GM18867 (cell line): ENCODE measurements at regions not wholly inside any gene's neighbourhood (a gene's known extent, or its start where the extent isn't known, plus 50 kb on each side); places are given as distances from the start of the nearest gene placed in this dataset.
"Not testable (repeated sequence)": the region's sequence is repeated elsewhere in the genome, so short reads cannot be mapped to it uniquely, and the experiment has no call there.

Experiments used
- ATAC-seq: cut with Tn5 transposase; IDR thresholded peaks from one replicate; pipeline ENCODE4 v1.9.1; 2021; ENCODE audit warnings: mild to moderate bottlenecking, moderate library complexity; ENCODE audit not compliant: unreplicated experiment

DNA sequence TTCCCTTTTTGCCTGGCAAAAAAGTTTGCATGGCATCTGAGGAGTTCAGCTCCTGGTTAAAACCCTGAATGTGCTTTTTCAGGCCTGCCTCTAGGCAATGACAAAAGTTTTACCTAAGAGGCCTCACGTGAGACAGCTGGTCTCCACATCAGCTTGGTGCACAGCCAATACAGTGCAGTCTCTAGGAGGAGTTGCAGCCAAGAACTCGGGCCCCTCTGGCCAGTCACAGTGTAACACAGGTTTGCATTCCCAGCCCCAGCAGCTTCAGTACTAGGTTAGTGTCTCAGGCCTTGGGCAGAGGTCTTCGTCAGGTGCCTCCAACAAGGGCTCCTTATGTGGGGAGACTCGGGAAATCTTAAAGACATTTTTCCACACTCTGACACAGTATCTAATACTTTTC lies 771.7 kb downstream of the SORCS1 start:
- no peak for ATAC-seq

DNA sequence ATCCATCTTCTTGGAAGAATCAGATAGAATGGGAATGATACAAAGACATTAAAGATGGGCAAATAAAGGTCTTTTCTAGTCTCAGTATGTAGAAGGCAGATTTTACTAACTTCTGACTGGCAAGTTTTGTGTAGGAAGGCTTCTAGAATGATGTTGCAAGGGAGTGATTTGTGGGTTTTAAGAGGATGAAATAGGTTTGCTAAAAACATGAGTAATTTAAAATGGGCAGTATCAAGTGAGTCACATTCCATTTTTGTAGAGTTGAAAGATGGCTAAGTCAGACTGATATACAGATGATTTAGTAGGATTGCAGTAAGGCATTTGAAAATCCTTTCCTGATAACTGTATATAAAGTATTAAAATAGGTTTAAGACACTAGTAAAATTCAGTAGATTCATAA lies 777.4 kb downstream of the SORCS1 start:
- no peak for ATAC-seq

DNA sequence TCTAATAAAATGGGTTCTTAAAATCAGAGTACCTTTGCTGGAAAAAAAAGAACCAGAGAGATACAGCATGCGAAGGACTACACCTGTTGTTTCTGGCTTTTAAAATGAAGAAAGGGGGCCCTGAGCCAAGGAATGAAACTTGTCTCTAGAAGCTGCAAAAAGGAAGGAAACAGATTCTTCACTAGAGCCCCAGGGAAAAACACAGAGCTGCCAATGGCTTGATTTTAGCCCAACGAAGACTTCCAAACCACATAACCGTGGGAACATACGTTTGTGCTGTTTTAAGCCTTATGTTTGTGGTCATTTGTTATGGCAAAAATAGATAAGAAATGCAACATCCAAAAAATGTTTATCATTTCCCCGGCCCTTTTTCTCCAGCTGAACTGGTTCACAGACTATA lies 780.0 kb downstream of the SORCS1 start:
- no peak for ATAC-seq

DNA sequence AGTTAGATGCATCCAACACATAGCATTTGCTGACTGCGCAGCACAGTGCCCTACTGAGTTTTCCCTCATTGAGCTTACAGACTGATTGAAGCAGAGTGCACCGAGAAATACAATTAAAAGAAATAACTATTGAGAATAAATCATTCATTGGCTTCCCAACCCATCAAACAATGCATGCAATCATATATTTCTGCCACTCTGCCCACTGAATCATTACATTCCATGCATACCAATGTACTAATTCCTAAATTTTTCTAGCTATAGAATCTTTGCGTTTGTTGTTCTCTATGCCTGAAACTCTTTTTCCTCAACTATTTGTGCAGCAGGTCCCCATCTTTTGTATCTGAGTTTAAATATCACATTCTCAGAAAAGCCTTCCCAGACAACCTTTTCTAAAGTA lies 783.8 kb downstream of the SORCS1 start:
- no peak for ATAC-seq

DNA sequence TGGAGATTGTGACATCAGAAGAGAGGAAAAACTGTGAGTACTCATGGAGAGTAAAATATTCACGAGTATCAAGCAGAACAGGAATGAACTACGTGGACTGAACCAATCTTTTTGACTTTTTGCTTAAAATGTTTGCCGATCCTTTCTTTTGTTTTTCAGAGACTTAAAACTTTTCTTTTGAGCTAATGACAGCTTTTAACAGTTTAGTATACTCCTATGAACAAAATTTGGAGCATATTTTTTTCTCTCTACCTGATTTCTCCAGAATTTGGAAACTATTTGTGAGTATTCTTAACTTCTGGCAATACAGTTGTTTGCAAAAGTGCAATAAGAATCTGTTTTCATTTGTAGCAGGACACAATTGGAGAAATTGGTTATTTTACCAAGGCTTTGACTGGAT lies 786.3 kb downstream of the SORCS1 start:
- no peak for ATAC-seq

GRCh38 chr10:106370751-106371150 lies 793.8 kb downstream of the SORCS1 start:
- ATAC-seq = no peak

DNA sequence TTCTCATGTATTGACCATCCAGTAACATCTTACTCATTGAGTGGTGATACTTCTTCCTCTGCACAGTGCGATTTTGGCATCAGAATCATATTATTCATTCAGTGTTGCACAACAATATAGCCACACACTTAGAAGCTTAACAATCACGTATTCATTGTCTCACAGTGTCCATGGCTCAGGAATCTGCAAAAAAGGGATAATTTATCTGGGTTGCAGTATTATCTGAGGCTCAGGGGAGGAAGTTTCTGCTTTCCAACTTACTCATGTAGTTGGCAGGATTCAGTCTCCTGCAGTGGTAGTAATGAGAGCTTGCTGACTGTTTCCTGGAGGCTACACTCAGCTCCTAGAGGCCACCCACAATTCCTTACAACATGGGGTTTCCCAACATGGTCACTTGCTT lies 803.6 kb downstream of the SORCS1 start:
- ATAC-seq = no peak

DNA sequence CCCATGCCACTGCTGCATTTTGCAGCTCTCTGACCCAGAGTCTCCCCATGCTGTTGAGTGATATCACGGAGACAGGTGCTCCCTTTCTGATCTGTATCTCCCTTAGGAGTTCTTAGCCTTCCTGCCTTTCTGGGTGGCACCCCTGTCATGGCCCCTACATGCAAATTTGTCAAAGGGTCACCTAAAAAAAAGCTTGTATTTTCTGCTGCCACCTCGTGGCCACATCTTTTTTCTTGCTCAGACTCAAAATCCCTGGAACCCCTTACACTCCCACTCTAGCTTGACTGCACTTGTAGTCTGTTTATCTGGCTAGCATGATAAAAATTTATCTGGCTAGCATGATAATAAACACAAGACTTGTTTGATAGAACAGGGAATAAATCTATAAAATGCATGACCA lies 809.1 kb downstream of the SORCS1 start:
- ATAC-seq = no peak

GRCh38 chr10:106348933-106349332 lies 815.6 kb downstream of the SORCS1 start:
- ATAC-seq = no peak

DNA sequence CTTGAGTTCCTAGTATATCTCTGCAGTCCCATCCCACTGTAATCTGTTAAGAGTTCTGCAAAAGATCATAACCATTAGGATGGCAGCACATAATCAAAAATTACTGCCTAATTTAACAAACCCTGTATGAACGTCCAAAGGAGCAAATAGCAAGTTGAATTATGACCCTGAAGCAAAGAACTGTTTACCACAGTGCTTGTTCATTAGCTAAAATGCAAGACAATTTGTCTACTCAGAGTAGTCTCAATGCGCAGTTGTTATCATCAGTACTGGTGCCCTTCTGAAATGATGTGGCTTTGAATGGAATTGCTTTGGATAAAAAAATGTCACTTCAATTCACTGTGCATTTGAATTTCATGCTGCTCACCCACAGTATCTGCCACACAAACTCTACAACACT lies 817.0 kb downstream of the SORCS1 start:
- no peak for ATAC-seq

DNA sequence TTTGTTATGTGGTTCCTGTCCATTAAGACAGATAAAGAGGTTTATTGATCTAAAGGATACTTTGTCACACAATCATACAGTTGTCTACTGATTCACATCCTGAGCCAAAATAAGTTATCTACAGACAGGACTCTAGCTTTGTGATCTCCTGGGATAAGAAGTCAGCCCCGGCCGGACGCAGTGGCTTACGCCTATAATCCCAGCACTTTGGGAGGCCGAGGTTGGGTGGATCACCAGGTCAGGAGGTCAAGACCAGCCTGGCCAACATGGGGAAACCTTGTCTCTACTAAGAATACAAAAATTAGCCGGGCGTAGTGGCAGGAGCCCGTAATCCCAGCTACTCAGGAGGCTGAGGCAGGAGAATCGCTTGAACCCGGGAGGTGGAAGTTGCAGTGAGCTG lies 821.0 kb downstream of the SORCS1 start:
- not testable (repeated sequence) for ATAC-seq

GRCh38 chr10:106341356-106341755 lies 823.1 kb downstream of the SORCS1 start:
- no peak for ATAC-seq

- no peak for ATAC-seq
Observed at GRCh38 chr10:106338486-106338885, 826.0 kb downstream of the SORCS1 start.

- ATAC-seq = no peak
Observed at GRCh38 chr10:106336874-106337273, 827.6 kb downstream of the SORCS1 start.

DNA sequence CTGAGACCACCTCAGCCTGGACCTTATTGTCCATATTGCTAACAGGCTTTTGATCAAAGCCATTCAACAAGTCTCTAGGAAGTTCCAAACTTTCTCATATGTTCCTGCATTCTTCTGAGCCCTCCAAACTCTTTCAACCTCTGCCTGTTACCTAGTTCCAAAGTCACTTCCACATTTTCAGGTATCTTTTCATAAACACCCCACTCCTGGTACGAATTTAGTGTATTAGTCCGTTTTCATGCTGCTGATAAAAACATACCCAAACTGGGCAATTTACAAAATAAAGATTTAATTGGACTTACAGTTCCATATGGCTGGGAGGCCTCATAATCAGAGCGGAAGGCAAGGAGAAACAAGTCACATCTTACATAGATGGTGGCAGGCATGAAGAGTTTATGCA lies 836.8 kb downstream of the SORCS1 start:
- ATAC-seq = no peak

DNA sequence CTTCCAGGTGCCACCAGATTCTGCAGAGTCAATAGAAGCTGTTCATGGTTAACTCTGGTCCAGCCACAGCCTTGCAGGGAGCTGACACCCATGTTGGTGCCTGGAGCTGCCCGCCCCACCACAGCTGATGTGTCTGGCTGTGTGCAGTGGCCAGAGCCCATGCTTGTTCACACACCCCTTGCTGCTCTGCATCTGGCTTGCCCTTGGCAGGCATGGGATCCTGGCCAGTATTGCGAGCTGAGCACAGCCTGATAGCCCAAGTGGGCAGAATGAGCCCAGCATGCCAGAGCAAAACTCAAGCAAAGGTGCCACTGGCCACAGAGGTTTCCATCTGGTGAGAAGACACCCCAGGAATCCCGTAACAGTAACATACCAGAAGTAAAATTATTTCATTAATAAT lies 843.6 kb downstream of the SORCS1 start:
- no peak for ATAC-seq

GRCh38 chr10:106320078-106320477 lies 844.4 kb downstream of the SORCS1 start:
- ATAC-seq = no peak

GRCh38 chr10:106317554-106317953 lies 847.0 kb downstream of the SORCS1 start:
- ATAC-seq = no peak

DNA sequence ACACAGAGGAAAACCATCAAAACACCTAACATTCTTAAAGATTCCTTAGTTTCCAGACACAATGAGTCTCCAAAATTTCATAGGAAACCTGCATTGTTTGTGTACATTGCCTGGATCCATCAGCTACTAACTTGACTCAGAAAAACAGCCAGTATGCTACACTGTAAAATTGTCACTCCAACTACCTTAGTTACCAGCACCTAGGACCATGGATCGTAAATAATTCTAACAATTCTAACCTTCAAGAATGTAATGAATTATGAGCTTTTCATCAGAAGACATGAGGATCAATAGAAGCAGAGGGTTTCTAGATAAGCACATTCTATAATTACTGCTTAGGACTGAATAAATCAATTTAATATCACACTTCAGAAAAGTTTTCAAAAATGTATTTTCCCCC lies 851.5 kb downstream of the SORCS1 start:
- no peak for ATAC-seq

DNA sequence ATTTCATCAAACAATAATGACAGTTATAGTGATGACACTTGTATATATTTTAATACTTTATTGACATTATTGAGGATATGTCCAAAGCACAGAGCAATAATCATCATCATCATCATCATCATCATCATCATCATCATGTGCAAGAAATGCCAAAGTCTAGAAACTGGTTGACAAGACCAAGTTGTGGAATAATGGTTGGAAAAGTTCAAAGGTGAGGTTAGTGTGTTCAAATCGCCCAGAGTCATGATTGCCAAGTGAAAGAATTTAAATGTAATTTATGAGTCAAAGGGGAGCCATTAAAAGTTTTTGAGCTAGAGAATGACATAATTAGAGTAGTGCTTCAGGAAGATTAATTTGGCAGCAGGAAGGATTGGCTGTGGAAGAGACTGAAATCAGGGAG lies 852.4 kb downstream of the SORCS1 start:
- ATAC-seq = no peak

GRCh38 chr10:106311590-106311989 lies 852.9 kb downstream of the SORCS1 start:
- ATAC-seq = no peak

- no peak for ATAC-seq
Observed at GRCh38 chr10:106310596-106310995, 853.9 kb downstream of the SORCS1 start.

- ATAC-seq = no peak
Observed at GRCh38 chr10:106309376-106309775, 855.1 kb downstream of the SORCS1 start.

DNA sequence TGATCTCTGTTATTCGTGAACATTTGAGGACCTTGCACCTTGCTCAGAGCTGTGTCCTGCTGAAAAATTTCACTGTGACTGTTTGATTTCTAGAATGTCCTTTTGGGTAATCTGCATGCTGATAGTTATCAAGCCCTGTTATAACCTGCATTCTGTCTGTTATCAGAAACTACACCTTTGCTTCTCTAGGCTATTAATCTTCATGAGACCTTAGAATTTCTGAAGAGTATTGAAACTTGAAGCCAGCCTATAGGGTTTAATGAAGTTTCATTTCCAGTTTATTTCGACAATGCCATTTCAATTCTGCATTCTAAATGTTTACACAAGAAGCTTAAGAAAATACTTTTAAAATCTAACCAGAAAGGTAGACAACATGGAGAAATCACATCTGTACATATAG lies 856.2 kb downstream of the SORCS1 start:
- ATAC-seq = no peak
